NCI-H187 treated with DMSO at 0.1 percent for 48 hours (cell line): ENCODE measurements at regions not wholly inside any gene's neighbourhood (a gene's known extent, or its start where the extent isn't known, plus 50 kb on each side); places are given as distances from the start of the nearest gene placed in this dataset.
"Not testable (repeated sequence)": the region's sequence is repeated elsewhere in the genome, so short reads cannot be mapped to it uniquely, and the experiment has no call there.

Experiments
- DNase-seq: peaks from one replicate; lab custom pipeline; 2025; lab: John Stamatoyannopoulos, UW

DNA sequence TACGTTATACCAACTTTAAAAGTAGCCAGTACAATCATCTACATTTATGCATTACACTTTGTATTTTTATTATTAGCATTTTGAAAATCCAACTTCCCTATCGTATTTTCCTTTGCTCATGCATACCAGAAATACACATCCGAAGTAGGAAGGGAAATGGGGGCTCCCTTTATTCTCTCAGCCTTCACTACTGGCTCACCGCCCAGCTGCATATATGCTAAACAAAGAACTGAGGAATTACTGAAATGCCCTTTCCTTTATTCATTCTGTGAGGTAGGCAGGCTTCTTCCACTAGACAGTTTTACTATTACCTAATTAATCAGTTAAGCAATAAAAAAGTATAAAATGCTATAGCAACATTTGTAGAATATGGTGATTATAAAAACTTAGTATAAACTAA, 291.6 kb downstream of the KLF12 start:
- DNase-seq = no peak

DNA sequence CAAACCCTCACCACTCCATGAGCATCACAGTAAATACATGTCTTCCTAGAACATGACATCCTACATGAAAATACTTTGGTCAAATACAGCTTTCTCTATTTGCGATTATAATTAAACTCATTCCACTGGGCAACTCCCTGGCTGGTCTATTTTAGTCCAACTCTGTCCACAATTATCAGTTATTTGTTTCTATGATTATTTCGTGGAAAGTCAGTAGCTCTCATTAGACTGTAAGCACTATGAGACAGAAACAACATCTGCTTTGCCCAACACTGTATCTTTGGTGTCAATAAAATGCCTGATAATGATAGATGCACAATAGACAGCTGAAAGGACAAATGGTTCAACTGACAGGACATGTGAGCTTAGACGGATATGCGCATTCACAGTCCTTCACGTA, 292.0 kb downstream of the KLF12 start:
- no peak for DNase-seq

DNA sequence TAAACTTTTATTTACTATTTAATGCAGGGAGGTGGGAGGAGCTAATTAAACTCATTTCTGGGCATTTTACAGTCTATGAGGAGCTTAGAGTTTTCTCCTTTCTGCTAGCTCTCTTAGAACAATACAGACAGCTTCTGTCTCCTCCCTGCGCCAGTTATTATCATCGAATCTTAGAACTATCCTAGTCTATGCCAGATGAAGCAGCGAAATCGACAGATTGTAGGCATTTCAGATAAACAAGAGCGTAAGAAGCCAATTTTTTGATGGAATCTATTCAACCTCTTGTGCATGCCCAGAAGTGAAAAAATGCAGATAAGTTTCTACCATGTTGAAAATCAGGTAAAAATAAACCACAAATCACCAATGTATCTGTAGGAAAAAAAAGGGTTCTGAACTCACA, 297.1 kb downstream of the KLF12 start:
- no peak for DNase-seq

DNA sequence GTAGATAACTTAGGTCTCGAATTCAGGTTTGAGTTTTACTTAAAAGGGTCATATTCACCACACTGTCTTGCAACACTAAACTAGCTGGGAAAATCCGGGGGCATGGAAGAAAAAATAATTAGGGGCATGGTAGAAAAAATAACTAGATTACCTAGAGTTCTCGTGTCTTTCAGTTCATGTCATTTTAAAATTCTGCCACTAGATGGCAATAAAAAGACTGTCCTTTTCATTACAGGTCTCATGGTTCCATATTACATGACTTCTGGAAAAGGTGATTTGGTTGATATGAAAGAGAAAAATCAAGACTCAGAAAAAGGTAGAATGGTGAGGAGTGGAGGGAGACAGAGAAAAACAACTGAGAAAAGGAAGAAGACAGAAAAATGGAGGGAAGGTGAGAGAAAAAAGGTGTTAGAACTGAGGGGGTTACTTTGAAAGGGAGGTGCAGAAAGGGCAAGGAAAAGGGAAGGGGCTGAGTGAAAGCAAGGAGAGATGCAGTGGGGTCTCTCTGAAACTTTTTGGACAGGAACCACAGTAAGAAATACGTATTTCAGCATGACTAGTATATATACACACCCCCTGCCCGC, 299.0 kb downstream of the KLF12 start:
- DNase-seq = no peak

DNA sequence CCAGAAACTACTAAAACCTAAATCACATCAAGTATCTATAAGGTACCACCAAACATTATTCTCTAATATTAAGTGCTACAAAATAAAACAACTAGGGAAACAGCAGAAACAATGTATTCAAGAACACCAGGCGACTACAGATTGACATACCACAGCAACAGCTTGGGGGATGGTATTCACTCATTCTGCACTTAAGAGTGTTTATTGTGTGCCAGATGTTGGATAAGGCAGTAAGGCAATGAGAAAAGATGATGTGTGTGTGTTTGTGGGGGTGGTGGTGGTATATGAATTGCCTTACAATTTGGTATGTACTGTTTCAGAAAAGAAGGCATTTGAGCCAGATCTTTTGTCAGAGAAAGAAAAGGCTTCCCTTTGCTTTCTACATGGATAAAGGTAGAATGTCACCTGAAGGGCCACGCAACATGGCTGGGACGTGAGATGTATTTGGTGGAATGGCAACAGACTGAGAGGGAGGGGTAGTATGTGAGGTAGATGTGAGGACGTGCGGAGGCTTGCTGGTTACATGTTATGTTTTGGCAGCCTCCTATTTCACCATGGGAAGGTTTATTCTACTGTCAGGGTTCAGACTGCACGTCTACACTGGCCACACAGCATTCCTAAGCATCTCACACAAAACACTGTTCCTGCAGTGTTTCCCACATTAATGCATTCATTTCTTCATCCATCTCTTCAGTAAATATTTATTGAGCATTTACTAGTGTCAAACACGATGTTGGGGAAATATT, 300.7 kb downstream of the KLF12 start:
- DNase-seq = no peak

DNA sequence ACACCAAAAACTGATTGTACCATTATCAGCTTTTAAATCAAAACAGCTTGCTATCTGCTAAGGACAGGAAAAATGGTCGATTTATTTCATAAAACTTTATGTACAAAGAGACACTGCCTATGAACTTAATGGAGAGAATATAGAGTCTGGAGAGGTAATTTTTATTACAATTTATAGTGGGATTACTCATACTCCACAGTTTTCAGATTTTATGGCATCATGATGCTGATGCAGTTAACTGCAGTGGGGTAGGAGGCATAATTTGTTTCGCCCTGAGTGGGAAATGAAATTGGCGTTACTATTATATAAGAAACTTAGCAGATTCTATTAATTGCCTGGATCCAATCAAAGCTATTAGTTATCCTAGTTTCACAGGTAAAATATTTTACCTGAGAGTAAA, 301.4 kb downstream of the KLF12 start:
- no peak for DNase-seq

DNA sequence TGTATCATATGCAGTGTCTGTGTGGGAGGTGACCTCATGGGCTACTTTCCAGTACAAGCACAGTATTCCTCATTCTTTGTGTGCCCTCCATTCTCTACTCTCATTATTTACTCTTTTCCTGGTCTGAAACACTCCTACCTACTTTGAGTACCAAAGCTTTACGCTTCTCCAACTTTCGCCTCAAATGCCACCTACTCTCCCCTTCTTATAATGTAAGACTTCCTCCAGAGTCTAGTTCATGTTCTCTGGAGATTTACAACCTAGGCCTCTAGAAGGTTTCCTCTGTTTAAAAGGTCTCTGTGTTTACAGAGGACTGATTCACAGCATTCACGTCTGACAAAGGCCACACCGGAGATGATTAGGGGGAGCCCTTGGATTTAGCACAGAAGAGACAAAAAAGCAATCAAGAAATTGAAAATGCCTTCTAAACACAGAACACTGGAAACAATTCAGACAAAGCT, 302.0 kb downstream of the KLF12 start:
- DNase-seq = no peak

DNA sequence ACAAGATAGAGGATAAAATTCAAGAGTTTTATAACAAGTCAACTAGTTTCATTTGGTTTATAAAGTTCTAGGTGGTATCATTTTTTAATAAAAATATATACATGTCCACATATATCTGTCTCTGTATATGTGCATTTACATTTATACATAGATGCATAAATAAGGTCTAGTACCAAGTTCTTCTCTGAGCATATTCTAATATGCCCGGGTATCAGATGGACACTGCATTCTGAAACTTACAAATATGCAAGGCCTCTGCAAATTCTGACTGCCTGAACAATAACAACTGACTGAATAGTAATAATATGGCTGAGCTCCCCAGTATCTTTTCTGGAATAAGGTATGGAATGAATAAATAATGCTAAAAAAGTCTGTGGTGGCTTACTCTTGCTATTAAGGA, 304.8 kb downstream of the KLF12 start:
- no peak for DNase-seq

DNA sequence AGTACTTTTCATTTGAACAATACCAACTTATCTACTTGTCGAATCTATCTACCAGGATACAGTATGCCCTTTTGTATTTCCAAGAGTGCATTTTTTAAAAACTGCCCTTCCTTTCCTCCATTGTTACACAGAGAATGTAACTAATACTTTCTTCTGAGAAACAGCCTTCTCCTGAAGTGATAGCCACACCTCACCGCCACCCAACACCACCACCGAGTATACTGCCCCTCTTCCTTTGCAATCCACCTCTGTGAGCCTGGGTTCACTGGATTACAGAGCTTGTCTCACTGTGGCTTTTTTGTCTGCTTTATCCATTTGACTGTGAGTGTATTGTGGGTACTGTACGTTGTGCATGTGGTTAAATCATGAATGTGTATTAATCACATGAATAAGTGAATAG, 305.4 kb downstream of the KLF12 start:
- DNase-seq = no peak

DNA sequence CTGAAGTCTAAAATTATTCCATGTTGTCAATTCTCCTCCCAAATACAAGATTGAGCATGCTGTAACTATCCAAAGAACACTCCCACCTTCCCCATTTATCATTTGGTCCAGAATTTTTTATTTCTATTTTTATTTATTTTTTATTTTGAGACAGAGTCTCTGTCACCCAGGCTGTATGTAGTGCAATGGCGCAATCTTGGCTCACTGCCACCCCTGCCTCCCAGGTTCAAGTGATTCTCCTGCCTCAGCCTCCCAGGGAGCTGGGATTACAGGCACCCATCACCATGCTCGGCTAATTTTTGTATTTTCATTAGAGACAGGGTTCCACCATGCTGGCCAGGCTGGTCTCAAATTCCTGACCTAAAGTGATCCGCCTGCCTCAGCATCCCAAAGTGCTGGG, 306.8 kb downstream of the KLF12 start:
- DNase-seq = no peak

DNA sequence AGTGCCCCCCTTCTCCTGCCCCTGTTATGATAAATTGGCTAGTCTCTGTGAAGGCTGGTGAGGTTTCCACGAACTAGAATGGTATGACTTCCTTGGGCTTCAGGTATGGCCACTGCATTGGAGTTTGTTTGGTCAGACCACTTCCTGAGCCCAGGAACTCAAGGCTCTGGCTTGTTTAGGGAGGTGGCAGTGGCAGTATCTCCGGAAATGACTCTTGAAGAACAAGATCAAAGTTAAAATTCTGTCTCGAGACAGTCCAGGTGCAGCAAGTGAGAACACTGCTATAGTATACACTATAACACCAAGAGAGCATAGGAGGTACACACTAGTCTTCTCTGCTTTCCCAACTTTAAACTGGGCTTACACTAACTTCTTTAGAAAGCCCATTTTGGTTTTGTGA, 309.1 kb downstream of the KLF12 start:
- DNase-seq = no peak

DNA sequence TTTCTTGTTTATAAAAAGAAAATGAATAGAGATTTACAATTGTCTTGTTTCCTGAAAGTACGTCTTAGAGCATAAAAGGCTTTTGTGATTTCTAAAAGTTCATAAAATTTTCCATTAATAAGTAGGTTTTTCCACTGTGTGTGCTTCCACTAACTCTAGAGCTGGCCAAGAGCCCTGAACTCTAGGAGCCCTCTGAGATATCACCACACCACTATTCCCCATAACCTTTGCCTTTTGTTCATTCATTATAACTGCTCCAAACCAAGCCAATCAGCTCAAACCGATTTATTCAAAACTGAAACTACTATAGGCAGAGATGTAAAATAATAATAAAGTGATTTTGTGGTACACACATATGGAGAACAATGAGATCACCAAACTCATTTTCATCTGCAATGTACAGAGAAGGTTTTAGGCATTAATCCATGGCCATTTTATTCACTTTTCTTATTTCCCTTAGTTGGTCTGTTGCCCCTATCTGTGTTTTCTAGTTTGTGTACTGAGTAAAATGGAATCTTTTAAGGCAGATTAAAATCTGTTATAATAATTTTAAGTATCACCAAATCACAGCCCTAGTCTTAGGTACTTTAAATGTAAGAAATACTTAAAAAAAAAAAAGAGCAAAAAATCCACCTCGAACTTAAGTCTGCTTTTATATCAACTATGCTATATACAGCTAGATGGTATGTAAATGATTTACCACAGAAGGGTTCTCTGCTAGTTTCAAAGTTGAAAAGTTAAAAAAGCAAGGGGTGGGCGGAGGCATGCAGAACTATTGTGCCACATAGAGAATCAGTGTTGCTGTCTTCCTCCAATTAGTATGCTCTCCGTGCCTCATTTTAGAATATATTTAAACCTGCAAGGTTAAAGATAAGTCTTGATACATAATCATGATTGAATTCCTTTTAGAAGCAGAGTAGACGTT, 311.3 kb downstream of the KLF12 start:
- no peak for DNase-seq

DNA sequence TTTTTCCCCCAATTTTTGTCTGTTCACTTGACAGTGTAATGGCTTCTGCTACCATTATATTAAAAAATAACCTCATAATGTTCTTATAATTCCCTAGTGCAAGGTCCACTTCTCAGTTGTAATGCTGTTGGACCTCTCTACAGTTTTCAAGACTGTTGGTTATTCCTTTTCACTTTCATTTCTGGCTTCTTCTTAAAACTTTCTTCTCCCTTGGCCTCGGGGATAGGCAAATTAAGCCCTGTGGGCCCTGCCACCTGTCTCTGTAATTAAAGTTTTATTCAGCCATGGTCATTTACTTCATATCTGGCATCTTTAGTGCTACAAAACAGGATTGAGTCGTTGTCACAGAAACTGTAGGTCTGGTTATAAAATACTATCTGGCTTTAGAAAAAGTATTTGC, 313.5 kb downstream of the KLF12 start:
- DNase-seq = no peak

DNA sequence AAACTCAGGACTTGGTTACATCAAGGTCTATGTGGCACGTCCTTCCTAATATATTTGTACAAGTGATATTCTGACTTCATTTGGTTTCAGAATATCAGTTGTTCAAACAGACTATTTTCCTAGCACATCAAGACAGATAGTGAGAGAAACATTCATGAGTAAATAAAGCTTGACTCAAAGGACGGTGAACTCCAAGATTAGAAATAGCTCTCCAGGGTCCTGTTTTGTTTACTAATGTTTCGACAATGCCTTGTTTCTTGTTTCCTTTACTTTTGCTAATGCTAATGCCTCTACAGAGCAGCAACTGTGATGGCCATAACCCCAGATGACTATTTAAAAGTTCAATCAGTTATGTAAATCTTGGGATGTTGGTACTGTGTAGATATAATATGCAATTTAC, 313.9 kb downstream of the KLF12 start:
- no peak for DNase-seq

DNA sequence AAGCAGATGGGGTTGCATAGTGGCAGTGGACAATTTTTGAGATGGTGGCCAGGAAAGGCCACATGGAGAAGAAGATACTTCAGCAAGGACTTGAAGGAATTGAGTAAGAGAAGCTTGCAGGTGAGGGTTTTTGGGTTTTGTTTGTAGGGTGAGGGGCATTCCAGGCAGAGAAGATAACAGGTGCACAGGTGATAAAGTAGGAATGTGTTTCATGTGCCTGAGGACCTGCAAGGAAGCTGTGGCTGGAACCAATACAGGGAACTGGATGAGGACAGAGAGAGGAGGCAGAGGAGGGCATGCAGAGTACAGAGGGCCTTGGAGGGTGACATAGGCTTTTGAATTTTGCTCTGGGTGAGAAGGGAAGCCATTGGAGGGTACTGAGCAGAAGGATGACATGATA, 314.5 kb downstream of the KLF12 start:
- no peak for DNase-seq

DNA sequence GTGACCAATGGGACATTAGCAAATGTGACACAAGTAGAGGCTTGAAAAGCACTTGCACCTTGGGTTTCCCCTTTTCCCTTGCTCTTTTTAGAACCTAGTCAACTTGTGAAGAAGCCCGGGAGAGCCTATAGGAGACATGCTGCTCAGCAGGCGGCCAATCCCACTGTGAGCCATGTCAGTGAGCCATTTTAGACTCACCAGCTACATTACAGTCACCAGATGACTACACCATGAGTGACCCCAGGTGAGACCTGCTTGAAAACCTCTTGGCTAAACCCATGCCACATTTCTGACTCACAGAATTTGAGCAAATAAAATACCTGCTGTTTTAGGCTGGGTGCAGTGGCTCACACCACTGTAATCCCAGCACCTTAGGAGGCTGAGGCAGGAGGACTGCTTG, 317.5 kb downstream of the KLF12 start:
- no peak for DNase-seq

DNA sequence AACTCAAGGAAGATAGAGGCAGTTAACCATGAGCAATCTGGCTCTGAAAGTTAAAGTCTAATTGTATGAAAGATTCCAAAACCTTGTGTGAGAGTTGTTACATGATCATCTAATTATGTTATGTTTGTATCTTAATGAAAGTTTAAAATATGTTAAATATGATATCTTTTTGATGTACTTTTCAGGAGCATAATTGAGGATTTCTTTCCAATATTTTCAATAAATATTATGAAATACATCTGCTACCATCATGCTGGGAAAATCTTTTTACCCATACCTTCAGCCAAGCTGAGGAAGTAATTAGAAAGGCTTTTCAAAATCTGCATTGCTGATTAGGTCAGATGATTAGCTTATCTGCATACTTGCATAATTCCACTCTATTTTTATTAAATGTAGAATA, 318.4 kb downstream of the KLF12 start:
- no peak for DNase-seq

DNA sequence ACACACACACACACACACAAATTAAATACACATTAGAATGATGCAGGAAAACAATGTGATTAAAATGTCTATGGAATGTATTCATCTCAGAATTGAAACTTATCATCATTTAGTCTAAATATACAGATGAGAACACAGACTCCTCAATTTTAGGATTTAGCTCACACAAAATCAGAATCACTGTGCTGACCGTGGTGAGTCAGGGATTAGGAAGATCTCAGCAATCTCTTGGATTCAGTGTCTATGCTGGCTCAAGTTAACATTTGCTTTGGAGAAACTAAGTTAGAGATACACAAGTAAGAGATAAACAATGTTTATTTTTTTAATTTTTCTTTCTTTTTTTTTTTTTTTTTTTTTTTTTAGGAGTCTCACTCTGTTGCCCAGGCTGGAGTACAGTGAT, 323.6 kb downstream of the KLF12 start:
- DNase-seq = no peak

DNA sequence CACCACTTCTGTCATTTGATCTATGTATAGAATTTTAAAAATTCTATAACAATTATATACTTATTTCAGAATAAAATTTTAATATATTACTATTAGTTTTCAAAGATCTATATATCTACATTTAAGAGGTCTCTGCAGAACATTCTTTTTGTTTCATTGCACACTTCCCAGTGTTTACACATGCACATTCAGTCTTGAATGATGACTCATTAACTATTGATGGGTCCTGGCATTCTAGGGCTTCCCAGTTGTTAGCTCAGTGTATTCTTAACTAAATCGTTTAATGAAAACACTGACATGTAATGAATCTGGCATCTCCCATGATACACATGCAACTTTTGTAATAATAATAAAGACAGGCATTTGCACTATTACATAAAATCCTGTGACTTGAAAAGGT, 324.6 kb downstream of the KLF12 start:
- no peak for DNase-seq

DNA sequence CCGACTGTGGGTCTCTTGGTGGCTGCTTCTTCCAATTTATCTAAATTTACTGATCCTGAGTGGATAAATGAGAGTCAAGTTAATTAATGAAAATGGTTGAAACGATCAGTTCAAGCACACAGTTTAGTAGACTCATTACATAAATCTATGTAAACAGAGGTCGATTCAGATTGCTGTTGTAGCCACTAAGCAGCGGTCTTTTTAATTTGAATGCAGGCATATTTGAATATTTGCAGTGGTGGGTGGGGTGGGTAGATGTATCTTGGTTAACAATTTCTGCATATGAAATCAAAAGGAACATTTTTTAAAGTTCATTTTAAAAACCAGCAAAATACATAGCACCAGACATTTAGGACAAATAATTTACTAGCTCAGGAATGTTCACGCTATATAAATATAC, 325.9 kb downstream of the KLF12 start:
- DNase-seq = no peak

DNA sequence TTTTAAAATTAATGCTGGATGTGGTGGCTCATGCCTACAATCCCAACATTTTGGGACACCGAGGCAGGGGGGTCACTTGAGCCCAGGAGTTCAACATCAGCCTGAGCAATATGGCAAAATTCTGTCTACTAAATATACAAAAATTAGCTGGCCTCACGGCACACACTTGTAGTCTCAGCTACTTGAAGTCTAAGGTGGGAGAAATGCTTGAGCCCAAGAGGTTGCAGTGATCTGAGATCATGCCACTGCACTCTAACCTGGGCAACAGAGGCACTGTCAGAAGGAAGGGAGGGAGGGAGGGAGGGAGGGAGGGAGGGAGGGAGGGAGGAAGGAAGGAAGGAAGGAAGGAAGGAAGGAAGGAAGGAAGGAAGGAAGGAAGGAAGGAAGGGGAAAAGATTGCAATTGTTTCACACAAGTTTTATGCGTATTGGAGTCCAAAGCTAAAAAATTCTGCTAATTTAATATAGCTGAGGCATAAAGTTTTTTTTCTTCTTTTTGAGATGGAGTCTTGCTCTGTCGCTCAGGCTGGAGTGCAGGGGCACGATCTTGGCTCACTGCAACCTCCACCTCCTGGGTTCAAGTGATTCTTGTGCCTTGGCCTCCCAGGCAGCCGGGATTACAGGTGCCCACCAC, 328.8 kb downstream of the KLF12 start:
- DNase-seq = not testable (repeated sequence)

DNA sequence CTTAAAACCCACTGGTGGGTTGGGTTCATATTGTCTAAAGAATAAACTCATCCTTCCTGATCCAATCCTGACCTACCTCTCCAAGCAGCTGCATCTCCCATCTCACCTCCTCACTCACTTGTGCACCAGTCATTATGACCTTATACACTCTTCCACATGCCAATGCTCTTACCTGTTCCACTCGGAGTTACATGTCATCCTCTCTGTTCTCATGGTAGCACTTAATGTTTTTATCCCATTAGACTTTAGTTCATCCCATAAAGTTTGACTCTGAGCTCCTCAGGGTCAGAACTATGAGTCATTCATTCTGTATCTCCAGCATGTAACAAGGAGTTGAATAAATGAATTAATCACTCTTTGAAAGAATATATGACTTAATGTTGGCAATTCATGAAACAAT, 330.2 kb downstream of the KLF12 start:
- DNase-seq = no peak

DNA sequence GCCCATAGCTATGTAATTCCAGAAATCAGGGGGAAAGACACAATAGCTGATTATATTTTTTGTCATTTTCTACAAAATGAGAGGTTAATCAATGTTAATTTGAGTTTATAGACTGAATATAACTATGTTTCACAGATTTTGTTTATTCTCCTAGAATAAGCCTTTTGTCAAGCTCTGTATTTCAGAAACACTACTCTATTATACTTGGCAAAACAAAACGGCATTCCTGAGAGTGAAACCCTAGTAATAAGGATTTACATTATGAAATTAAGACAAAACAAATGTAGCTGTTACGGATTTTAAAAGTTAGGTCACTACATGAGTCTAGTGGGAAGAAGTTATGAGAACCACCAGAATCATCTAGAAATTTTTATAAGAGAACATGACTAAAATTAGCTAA, 334.2 kb downstream of the KLF12 start:
- DNase-seq = no peak
